RWPE1 (cell line): ENCODE measurements at regions not wholly inside any gene's neighbourhood (a gene's known extent, or its start where the extent isn't known, plus 50 kb on each side); places are given as distances from the start of the nearest gene placed in this dataset.
A peak's percentile ranks its signal among the peaks of the same experiment; 100 is the strongest.
"Not testable (repeated sequence)": the region's sequence is repeated elsewhere in the genome, so short reads cannot be mapped to it uniquely, and the experiment has no call there.

Experiments
- CTCF ChIA-PET: fragments of 350-600 bp; sonication (Branson Sonifier 250); formaldehyde crosslinking; extraction: SDS; loops from one replicate; lab custom pipeline; 2021; lab: Yijun Ruan, JAX
- POLR2A ChIA-PET: fragments of 400-600 bp; formaldehyde crosslinking; extraction: SDS; loops from one replicate; lab custom pipeline; 2020; ENCODE audit warnings: antibody characterized with exemption; ENCODE audit not compliant: low non-redundant PET; lab: Yijun Ruan, JAX
- DNase-seq: peaks from one replicate; pipeline ENCODE4 v3.0.0; 2012; ENCODE audit warnings: low spot score
- H3K27ac ChIP-seq: fragments of 450-650 bp; 2 replicates; pipeline ENCODE4 v1.5.1; 2017
- TF ChIP-seq, protein P1 (sequence below): fragments of 450-650 bp; conservative IDR thresholded peaks from 2 replicates; pipeline ENCODE4 v1.5.1; 2017; ENCODE audit warnings: low read depth, mild to moderate bottlenecking

DNA sequence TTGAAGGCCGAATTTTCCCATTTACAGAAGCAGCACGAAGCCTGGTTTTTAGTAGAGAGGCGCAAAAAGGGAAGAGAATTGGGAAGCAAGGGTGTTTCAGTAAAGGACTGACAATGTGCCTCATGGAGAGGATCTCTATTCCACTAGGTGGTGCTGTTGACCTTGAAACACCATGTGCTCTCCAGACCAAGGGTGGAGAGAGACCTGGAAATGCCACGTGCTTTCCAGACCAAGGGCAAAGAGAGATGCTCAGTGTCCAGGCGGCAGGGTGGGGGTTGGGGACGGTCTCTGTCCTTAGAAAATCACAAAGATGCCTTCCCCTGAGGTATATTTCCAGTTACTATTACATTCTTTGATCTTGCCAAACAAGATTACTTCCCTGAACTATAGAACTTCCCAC is 425.3 kb downstream of the CSNK1G3 start:
- H3K27ac ChIP-seq, result no peak overlapping the region
- TF ChIP-seq, protein P1, sequence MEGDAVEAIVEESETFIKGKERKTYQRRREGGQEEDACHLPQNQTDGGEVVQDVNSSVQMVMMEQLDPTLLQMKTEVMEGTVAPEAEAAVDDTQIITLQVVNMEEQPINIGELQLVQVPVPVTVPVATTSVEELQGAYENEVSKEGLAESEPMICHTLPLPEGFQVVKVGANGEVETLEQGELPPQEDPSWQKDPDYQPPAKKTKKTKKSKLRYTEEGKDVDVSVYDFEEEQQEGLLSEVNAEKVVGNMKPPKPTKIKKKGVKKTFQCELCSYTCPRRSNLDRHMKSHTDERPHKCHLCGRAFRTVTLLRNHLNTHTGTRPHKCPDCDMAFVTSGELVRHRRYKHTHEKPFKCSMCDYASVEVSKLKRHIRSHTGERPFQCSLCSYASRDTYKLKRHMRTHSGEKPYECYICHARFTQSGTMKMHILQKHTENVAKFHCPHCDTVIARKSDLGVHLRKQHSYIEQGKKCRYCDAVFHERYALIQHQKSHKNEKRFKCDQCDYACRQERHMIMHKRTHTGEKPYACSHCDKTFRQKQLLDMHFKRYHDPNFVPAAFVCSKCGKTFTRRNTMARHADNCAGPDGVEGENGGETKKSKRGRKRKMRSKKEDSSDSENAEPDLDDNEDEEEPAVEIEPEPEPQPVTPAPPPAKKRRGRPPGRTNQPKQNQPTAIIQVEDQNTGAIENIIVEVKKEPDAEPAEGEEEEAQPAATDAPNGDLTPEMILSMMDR, result peak; percentile 59
- ChIA-PET POLR2A (no interaction called here), CTCF (no interaction called here)
- peak; percentile 36 for DNase-seq

DNA sequence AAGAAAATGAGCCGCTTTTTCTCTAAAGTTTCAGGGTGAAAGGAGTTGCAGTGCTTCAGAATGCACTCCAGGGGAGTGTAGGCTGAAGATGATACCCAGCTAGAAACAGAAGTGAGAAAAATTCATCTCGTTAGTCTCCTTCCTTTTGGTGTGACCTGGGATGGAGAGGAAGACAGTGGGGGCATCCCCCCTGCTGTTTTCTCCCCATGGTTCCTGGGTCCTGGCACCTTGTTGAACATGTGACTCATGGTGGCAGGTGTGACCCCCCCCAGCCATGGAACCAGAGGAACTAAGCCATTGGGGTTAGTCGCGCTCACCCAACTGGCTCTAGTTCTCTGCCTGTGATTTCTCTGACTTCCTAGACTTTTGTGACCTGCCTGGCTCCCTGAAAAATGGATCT is 424.6 kb downstream of the CSNK1G3 start:
- TF ChIP-seq, protein P1, result no peak
- CTCF ChIA-PET, result interaction anchor here (1.0 kb wide), 1 partner anchor 11 kb away, joined by 3 read pairs; no protein-coding TSS in a partner anchor
- no peak for DNase-seq
- POLR2A ChIA-PET, result interaction anchor here (0.5 kb wide), 1 partner anchor 254 kb away, joined by 3 read pairs; no protein-coding TSS in a partner anchor
- no peak overlapping the region for H3K27ac ChIP-seq

DNA sequence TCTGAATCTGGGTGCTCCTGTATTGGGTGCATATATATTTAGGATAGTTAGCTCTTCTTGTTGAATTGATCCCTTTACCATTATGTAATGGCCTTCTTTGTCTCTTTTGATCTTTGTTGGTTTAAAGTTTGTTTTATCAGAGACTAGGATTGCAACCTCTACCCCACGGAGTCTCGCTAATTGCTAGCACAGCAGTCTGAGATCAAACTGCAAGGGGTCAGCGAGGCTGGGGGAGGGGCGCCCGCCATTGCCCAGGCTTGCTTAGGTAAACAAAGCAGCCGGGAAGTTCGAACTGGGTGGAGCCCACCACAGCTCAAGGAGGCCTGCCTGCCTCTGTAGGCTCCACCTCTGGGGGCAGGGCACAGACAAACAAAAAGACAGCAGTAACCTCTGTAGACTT is 421.8 kb downstream of the CSNK1G3 start:
- POLR2A ChIA-PET, H3K27ac ChIP-seq, CTCF ChIA-PET, DNase-seq: not testable (repeated sequence)

GRCh38 chr5:123929055-123929474 is 417.1 kb downstream of the CSNK1G3 start:
- POLR2A ChIA-PET, result no interaction called here
- DNase-seq, result no peak
- no peak overlapping the region for H3K27ac ChIP-seq
- CTCF ChIA-PET, result interaction anchor here (0.6 kb wide), 1 partner anchor 1135 kb away, joined by 6 read pairs; no protein-coding TSS in a partner anchor
- TF ChIP-seq, protein P1, result no peak

GRCh38 chr5:123928401-123928800 is 416.4 kb downstream of the CSNK1G3 start:
- ChIA-PET POLR2A (no interaction called here), CTCF (interaction anchor here (0.6 kb wide), 1 partner anchor 1135 kb away, joined by 6 read pairs; no protein-coding TSS in a partner anchor)
- no peak for DNase-seq
- TF ChIP-seq, protein P1, result no peak
- H3K27ac ChIP-seq, result no peak overlapping the region

- no peak for DNase-seq
- no peak overlapping the region for H3K27ac ChIP-seq
- POLR2A ChIA-PET, result no interaction called here
- TF ChIP-seq, protein P1, result no peak
- CTCF ChIA-PET, result interaction anchor here (0.6 kb wide), 1 partner anchor 251 kb away, joined by 4 read pairs; no protein-coding TSS in a partner anchor
Observed at GRCh38 chr5:123921193-123921592, 409.2 kb downstream of the CSNK1G3 start.

DNA sequence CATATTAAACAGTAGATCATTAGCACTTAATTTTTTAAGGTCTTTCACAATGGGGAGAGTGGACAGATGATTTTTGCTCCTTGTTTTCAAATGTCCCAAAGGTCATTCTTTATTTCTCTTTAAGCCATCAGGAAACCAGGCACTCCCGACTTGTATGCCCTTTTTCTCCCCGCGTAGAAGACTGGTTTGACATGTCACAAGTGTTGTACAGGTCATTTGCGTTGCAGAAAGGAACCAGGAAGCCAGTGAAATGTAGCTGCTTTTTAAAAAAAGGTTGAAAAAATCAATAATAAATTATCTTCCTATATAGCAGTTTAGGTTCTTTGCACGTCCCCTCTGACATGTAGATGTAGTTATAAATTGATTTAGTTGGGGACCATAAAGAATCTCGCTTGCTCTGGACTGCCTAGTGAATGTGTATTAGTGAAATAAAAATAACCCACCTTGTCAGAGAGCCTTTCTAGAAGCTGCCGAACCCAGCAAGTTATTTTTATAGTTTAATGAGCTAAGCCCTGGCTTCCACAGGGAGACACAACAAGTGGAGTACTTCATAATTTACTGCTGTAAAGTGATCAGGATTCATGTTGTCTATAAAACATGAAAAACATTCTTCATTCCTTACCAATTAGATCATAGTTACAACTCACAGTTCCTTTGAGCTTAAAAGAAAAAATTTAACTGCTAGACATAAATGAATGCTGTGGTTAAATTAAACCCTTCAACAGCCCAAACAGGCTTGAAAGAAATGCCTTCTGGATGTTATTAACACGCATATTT is 404.6 kb downstream of the CSNK1G3 start:
- no peak overlapping the region for H3K27ac ChIP-seq
- POLR2A ChIA-PET, result no interaction called here
- TF ChIP-seq, protein P1, result no peak
- CTCF ChIA-PET, result interaction anchor here (0.6 to 0.7 kb wide), 2 partner anchors 883 to 1922 kb away, joined by 3 read pairs; no protein-coding TSS in a partner anchor
- peak; percentile 31 for DNase-seq
